ENCODE measurements at regions not wholly inside any gene's neighbourhood (a gene's known extent, or its start where the extent isn't known, plus 50 kb on each side); places are given as distances from the start of the nearest gene placed in this dataset.
"Not testable (repeated sequence)": the region's sequence is repeated elsewhere in the genome, so short reads cannot be mapped to it uniquely, and the experiment has no call there.

DNA sequence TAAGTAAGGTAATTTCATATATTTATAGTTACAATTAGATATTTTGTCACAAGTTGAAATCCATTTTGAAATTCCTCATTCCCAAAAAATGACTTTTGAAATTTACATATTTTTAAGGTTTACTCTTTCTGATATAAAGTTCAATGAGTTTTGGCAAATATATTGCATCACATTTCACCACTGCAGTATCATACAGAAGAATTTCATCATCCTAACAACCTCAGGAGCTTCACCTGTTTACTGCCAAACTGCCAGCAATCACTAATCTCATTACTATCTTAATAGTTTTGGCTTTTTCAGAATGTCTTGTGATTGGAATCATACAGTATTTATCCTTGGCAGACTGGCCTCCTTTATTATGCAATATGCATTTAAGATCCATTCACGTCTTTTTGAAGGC is 1578.9 kb downstream of the REEP3 start:
- Histone ChIP-seq H3K4me1 (no peaks in the 10 kb centered on the region), H3K27me3 (no peaks in the 10 kb centered on the region), H3K9me3 (no peaks in the 10 kb centered on the region), H3K36me3 (no peaks in the 10 kb centered on the region), H3K4me3 (no peak overlapping the region), H3K27ac (no peak overlapping the region)
- DNase-seq = no peak
- intact Hi-C loops (cut with DNase I; ENCODE audit: low total_unique reads) = no loop called here
- TF ChIP-seq, protein P1, sequence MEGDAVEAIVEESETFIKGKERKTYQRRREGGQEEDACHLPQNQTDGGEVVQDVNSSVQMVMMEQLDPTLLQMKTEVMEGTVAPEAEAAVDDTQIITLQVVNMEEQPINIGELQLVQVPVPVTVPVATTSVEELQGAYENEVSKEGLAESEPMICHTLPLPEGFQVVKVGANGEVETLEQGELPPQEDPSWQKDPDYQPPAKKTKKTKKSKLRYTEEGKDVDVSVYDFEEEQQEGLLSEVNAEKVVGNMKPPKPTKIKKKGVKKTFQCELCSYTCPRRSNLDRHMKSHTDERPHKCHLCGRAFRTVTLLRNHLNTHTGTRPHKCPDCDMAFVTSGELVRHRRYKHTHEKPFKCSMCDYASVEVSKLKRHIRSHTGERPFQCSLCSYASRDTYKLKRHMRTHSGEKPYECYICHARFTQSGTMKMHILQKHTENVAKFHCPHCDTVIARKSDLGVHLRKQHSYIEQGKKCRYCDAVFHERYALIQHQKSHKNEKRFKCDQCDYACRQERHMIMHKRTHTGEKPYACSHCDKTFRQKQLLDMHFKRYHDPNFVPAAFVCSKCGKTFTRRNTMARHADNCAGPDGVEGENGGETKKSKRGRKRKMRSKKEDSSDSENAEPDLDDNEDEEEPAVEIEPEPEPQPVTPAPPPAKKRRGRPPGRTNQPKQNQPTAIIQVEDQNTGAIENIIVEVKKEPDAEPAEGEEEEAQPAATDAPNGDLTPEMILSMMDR (IDR thresholded peaks at IDR 0.05) = no peak

DNA sequence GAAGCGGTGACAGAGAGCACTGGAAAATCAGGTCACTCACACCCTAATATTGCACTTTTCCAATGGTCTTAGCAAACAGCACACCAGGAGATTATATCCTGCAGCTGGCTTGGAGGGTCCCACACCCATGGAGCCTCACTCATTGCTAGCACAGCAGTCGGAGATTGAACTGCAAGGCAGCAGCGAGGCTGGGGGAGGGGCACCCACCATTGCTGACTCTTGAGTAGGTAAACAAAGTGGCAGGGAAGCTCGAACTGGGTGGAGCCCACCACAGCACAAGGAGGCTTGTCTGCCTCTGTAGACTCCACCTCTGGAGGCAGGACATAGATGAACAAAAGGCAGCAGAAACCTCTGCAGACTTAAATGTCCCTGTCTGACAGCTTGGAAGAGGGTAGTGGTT is 1579.7 kb downstream of the REEP3 start:
- H3K36me3 ChIP-seq; intact Hi-C loops (cut with DNase I; ENCODE audit: low total_unique reads): not testable (repeated sequence)

DNA sequence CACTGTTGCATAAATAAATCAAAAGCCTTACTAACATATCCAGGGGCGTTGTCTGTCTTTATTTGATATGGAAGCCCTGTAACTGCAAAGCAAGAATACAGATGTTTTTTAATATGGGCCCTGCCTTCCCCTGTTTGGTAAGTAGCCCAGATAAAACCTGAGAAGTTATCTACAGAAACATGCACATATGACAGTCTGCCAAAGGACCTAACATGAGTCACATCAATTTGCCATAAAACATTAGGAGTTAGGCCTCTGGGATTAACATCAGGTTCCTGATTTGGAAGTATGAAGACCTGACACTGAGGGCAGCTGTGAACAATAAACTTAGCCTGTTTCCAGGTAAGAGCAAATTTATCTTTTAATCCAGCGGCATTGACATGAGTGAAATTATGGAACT is 1588.8 kb downstream of the REEP3 start:
- H3K4me1 ChIP-seq = no peaks in the 10 kb centered on the region
- H3K27ac ChIP-seq = no peak overlapping the region
- no peak for DNase-seq
- peaks cover 0 to 9% (median 0%) of the 10 kb centered on the region in 3 donors for H3K9me3 ChIP-seq
- intact Hi-C loops (cut with DNase I; ENCODE audit: low total_unique reads) = no loop called here
- no peaks in the 10 kb centered on the region for H3K27me3 ChIP-seq
- H3K36me3 ChIP-seq = no peaks in the 10 kb centered on the region
- no peak overlapping the region for H3K4me3 ChIP-seq
- TF ChIP-seq, protein P1 (IDR thresholded peaks at IDR 0.05) = no peak

More for the DNA sequence above, 1579.7 kb downstream of the REEP3 start:
- not testable (repeated sequence) for H3K27me3 ChIP-seq, H3K9me3 ChIP-seq, H3K27ac ChIP-seq, H3K4me1 ChIP-seq, H3K4me3 ChIP-seq, DNase-seq

DNA sequence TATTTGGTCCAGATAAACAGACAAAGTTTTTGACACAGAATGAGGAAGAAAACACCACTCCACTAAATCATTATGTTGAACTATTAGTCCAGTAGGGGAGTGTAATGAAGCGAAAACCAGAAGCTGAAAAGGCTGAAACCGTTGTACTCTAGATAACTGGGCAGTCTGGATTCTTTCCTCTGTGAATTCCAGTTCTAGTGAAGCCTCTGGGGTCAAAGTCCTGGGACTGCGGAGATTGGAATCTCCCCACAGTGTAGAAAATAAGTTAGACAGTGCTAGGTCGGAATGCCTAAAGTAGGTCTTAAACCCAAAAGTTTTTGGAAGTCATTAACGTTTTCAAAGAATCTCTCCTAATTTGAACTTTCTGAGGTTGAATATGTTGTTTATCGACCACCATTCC is 1589.9 kb downstream of the REEP3 start:
- intact Hi-C loops (cut with DNase I; ENCODE audit: low total_unique reads); H3K27ac ChIP-seq; H3K36me3 ChIP-seq; H3K27me3 ChIP-seq; H3K4me1 ChIP-seq; H3K4me3 ChIP-seq; H3K9me3 ChIP-seq; DNase-seq: not testable (repeated sequence)

DNA sequence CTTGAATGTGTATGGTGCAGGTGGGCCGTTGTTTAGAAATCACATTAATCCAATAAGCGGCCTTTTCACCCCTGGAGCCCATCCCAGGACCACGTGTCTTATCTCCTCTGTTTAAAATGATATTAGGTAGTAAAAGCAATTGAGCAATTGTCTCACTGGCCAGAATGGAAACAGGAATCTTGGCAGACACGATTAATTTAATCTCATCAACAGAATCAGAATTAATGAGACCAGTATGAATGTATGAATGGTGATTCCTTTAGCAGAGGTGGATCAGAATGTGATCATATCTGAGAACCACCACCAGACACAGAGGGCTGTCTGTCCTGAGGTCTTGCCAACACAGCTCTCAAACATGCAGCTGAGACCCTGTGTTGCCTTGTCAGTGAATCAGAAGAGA is 1591.4 kb downstream of the REEP3 start:
- no peaks in the 10 kb centered on the region for H3K36me3 ChIP-seq
- H3K4me1 ChIP-seq = no peaks in the 10 kb centered on the region
- H3K9me3 ChIP-seq = no peaks in the 10 kb centered on the region
- no peak overlapping the region for H3K27ac ChIP-seq
- intact Hi-C loops (cut with DNase I; ENCODE audit: low total_unique reads) = no loop called here
- no peak for DNase-seq
- no peaks in the 10 kb centered on the region for H3K27me3 ChIP-seq
- no peak overlapping the region for H3K4me3 ChIP-seq
- TF ChIP-seq, protein P1 (IDR thresholded peaks at IDR 0.05) = no peak

DNA sequence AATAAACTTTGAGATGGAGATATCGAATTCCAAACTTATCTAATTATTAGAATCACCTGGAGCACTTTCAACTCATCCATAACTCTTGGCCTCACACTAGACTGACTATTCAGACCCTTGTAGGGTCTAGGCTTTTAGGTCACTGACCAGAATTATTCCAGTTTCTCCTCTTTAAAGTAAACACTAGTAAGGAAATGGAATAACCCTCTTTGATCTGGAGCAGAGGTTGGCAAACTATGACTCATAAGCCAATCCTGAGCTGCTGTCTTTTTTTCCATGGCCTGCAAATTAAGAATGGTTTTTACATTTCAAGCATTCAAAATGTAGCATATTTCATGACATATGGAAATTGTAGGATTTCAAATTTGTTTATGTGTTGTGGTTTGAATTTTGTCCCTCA is 1601.9 kb downstream of the REEP3 start:
- H3K9me3 ChIP-seq = no peaks in the 10 kb centered on the region
- intact Hi-C loops (cut with DNase I; ENCODE audit: low total_unique reads) = no loop called here
- H3K4me3 ChIP-seq = no peak overlapping the region
- H3K36me3 ChIP-seq = no peaks in the 10 kb centered on the region
- TF ChIP-seq, protein P1 (IDR thresholded peaks at IDR 0.05) = no peak
- DNase-seq = no peak
- no peak overlapping the region for H3K27ac ChIP-seq
- H3K27me3 ChIP-seq = no peaks in the 10 kb centered on the region
- no peaks in the 10 kb centered on the region for H3K4me1 ChIP-seq

DNA sequence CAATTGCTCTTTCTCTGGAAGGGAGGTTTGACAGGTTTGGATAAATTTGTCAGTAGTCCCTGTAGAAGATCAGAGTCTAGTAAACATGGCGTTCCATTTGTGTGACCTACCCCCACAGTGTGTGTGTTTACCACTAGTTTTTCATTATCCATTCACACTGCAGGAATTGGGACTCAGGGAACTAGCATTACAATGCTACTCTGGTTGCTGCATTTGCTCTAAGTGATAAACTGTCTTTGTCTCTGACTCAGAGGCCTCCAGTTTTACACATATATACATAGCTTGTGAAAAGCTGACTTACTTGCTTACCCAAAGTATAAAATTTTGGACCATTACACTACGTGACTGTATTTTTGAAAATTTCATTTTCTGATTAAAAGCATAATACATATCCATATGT is 1604.0 kb downstream of the REEP3 start:
- DNase-seq = no peak
- Histone ChIP-seq H3K9me3 (no peaks in the 10 kb centered on the region), H3K36me3 (no peaks in the 10 kb centered on the region), H3K4me1 (no peaks in the 10 kb centered on the region), H3K4me3 (no peak overlapping the region), H3K27me3 (no peaks in the 10 kb centered on the region), H3K27ac (no peak overlapping the region)
- TF ChIP-seq, protein P1 (IDR thresholded peaks at IDR 0.05) = no peak
- intact Hi-C loops (cut with DNase I; ENCODE audit: low total_unique reads) = no loop called here
